Activated naive CD4-positive, alpha-beta T cell treated with anti-CD3 and anti-CD28 coated beads for 36 hours (primary cell): ENCODE measurements at regions not wholly inside any gene's neighbourhood (a gene's known extent, or its start where the extent isn't known, plus 50 kb on each side); places are given as distances from the start of the nearest gene placed in this dataset.
"Not testable (repeated sequence)": the region's sequence is repeated elsewhere in the genome, so short reads cannot be mapped to it uniquely, and the experiment has no call there.

Experiments
- CTCF ChIA-PET: fragments of 350-600 bp; sonication (Branson Sonifier 250); formaldehyde crosslinking; loops from one replicate; lab custom pipeline; 2021; ENCODE audit warnings: antibody characterized with exemption; lab: Charles Lee
- DNase-seq: peaks from one replicate; pipeline ENCODE4 v3.0.0-alpha.2; 2020
- H3K27ac Mint-ChIP-seq: one replicate; pipeline ENCODE4 v1.8.0; 2021; ENCODE audit warnings: mild to moderate bottlenecking, mixed read lengths
- H3K27me3 Mint-ChIP-seq: one replicate; pipeline ENCODE4 v1.8.0; 2021; ENCODE audit warnings: low read depth, mixed read lengths
- H3K36me3 Mint-ChIP-seq: one replicate; pipeline ENCODE4 v1.8.0; 2021; ENCODE audit warnings: low read depth, mixed read lengths
- H3K4me1 Mint-ChIP-seq: one replicate; pipeline ENCODE4 v1.8.0; 2021; ENCODE audit warnings: low read depth, mixed read lengths
- H3K4me3 Mint-ChIP-seq: one replicate; pipeline ENCODE4 v1.8.0; 2021; ENCODE audit warnings: mild to moderate bottlenecking, moderate library complexity, mixed read lengths
- H3K9me3 Mint-ChIP-seq: one replicate; pipeline ENCODE4 v1.8.0; 2021; ENCODE audit warnings: mixed read lengths
- intact Hi-C: fragments of 100-400 bp; cut with micrococcal nuclease; formaldehyde crosslinking; loops from one replicate; pipeline ENCODE4 v1.15.1; 2023

GRCh38 chr10:65040796-65041195 lies 1519.6 kb downstream of the REEP3 start:
- Mint-ChIP-seq H3K4me3 (no peak overlapping the region), H3K27me3 (no peaks in the 10 kb centered on the region), H3K27ac (no peak overlapping the region), H3K9me3 (peaks cover 4% of the 10 kb centered on the region), H3K36me3 (no peaks in the 10 kb centered on the region), H3K4me1 (no peaks in the 10 kb centered on the region)
- CTCF ChIA-PET: no interaction called here
- DNase-seq: no peak
- intact Hi-C loops: no loop called here

- Mint-ChIP-seq H3K36me3 (no peaks in the 10 kb centered on the region), H3K9me3 (peaks cover 4% of the 10 kb centered on the region), H3K4me3 (no peak overlapping the region), H3K4me1 (no peaks in the 10 kb centered on the region), H3K27me3 (no peaks in the 10 kb centered on the region), H3K27ac (no peak overlapping the region)
- CTCF ChIA-PET: no interaction called here
- intact Hi-C loops: no loop called here
- no peak for DNase-seq
Measured at GRCh38 chr10:65041307-65041706, 1520.1 kb downstream of the REEP3 start.

GRCh38 chr10:65042496-65042895 lies 1521.3 kb downstream of the REEP3 start:
- Mint-ChIP-seq H3K4me1 (no peaks in the 10 kb centered on the region), H3K27ac (no peak overlapping the region), H3K4me3 (no peak overlapping the region), H3K36me3 (no peaks in the 10 kb centered on the region), H3K9me3 (peaks cover 4% of the 10 kb centered on the region), H3K27me3 (no peaks in the 10 kb centered on the region)
- intact Hi-C loops: no loop called here
- no peak for DNase-seq
- CTCF ChIA-PET: no interaction called here

- no peaks in the 10 kb centered on the region for H3K27me3 Mint-ChIP-seq
- intact Hi-C loops: no loop called here
- no peak overlapping the region for H3K4me3 Mint-ChIP-seq
- no peak for DNase-seq
- H3K36me3 Mint-ChIP-seq: no peaks in the 10 kb centered on the region
- no peak overlapping the region for H3K27ac Mint-ChIP-seq
- H3K9me3 Mint-ChIP-seq: peaks cover 7% of the 10 kb centered on the region
- no peaks in the 10 kb centered on the region for H3K4me1 Mint-ChIP-seq
- CTCF ChIA-PET: no interaction called here
Measured at GRCh38 chr10:65046831-65047230, 1525.6 kb downstream of the REEP3 start.

- intact Hi-C loops, DNase-seq, H3K4me1 Mint-ChIP-seq, H3K27ac Mint-ChIP-seq, H3K4me3 Mint-ChIP-seq, H3K27me3 Mint-ChIP-seq, H3K9me3 Mint-ChIP-seq, CTCF ChIA-PET, H3K36me3 Mint-ChIP-seq: not testable (repeated sequence)
Measured at GRCh38 chr10:65052111-65052510, 1530.9 kb downstream of the REEP3 start.

- CTCF ChIA-PET, DNase-seq, H3K4me1 Mint-ChIP-seq, intact Hi-C loops, H3K27ac Mint-ChIP-seq, H3K36me3 Mint-ChIP-seq, H3K9me3 Mint-ChIP-seq, H3K27me3 Mint-ChIP-seq, H3K4me3 Mint-ChIP-seq: not testable (repeated sequence)
Measured at GRCh38 chr10:65053397-65053796, 1532.2 kb downstream of the REEP3 start.

- H3K4me1 Mint-ChIP-seq, CTCF ChIA-PET, H3K4me3 Mint-ChIP-seq, intact Hi-C loops, H3K27me3 Mint-ChIP-seq, H3K27ac Mint-ChIP-seq, DNase-seq, H3K9me3 Mint-ChIP-seq, H3K36me3 Mint-ChIP-seq: not testable (repeated sequence)
Measured at GRCh38 chr10:65053831-65054351, 1532.7 kb downstream of the REEP3 start.

GRCh38 chr10:65054701-65055100 lies 1533.5 kb downstream of the REEP3 start:
- H3K4me1 Mint-ChIP-seq, H3K27ac Mint-ChIP-seq, intact Hi-C loops, H3K4me3 Mint-ChIP-seq, H3K9me3 Mint-ChIP-seq, H3K36me3 Mint-ChIP-seq, CTCF ChIA-PET, DNase-seq, H3K27me3 Mint-ChIP-seq: not testable (repeated sequence)

- H3K4me3 Mint-ChIP-seq: no peak overlapping the region
- no peaks in the 10 kb centered on the region for H3K27me3 Mint-ChIP-seq
- intact Hi-C loops: no loop called here
- no peaks in the 10 kb centered on the region for H3K4me1 Mint-ChIP-seq
- DNase-seq: no peak
- CTCF ChIA-PET: interaction anchor here (0.6 kb wide), 1 partner anchor 239 kb away, joined by 3 read pairs; no protein-coding TSS in a partner anchor
- H3K9me3 Mint-ChIP-seq: peaks cover 4% of the 10 kb centered on the region
- H3K27ac Mint-ChIP-seq: no peak overlapping the region
- no peaks in the 10 kb centered on the region for H3K36me3 Mint-ChIP-seq
Measured at GRCh38 chr10:65065278-65065677, 1544.1 kb downstream of the REEP3 start.

GRCh38 chr10:65083222-65083621 lies 1562.0 kb downstream of the REEP3 start:
- H3K27ac Mint-ChIP-seq: no peak overlapping the region
- no peak overlapping the region for H3K4me3 Mint-ChIP-seq
- no peak for DNase-seq
- no peaks in the 10 kb centered on the region for H3K4me1 Mint-ChIP-seq
- no peaks in the 10 kb centered on the region for H3K36me3 Mint-ChIP-seq
- peaks cover 10% of the 10 kb centered on the region for H3K9me3 Mint-ChIP-seq
- CTCF ChIA-PET: interaction anchor here (0.6 kb wide), 1 partner anchor 1464 kb away, joined by 5 read pairs; no protein-coding TSS in a partner anchor
- H3K27me3 Mint-ChIP-seq: no peaks in the 10 kb centered on the region
- intact Hi-C loops: no loop called here

GRCh38 chr10:65090991-65091390 lies 1569.8 kb downstream of the REEP3 start:
- H3K4me3 Mint-ChIP-seq: no peak overlapping the region
- intact Hi-C loops: no loop called here
- no peaks in the 10 kb centered on the region for H3K4me1 Mint-ChIP-seq
- DNase-seq: no peak
- peaks cover 5% of the 10 kb centered on the region for H3K9me3 Mint-ChIP-seq
- no peak overlapping the region for H3K27ac Mint-ChIP-seq
- H3K27me3 Mint-ChIP-seq: no peaks in the 10 kb centered on the region
- H3K36me3 Mint-ChIP-seq: no peaks in the 10 kb centered on the region
- CTCF ChIA-PET: no interaction called here

- Mint-ChIP-seq H3K4me1 (no peaks in the 10 kb centered on the region), H3K27me3 (no peaks in the 10 kb centered on the region), H3K4me3 (no peak overlapping the region), H3K9me3 (peaks cover 6% of the 10 kb centered on the region), H3K27ac (no peak overlapping the region), H3K36me3 (no peaks in the 10 kb centered on the region)
- intact Hi-C loops: no loop called here
- CTCF ChIA-PET: no interaction called here
- DNase-seq: no peak
Measured at GRCh38 chr10:65100146-65100545, 1578.9 kb downstream of the REEP3 start.

- H3K4me3 Mint-ChIP-seq, H3K9me3 Mint-ChIP-seq, intact Hi-C loops, H3K36me3 Mint-ChIP-seq, DNase-seq, H3K27ac Mint-ChIP-seq, H3K27me3 Mint-ChIP-seq, H3K4me1 Mint-ChIP-seq, CTCF ChIA-PET: not testable (repeated sequence)
Measured at GRCh38 chr10:65100881-65101280, 1579.7 kb downstream of the REEP3 start.
